HCT116 (cell line): ENCODE measurements at regions not wholly inside any gene's neighbourhood (a gene's known extent, or its start where the extent isn't known, plus 50 kb on each side); places are given as distances from the start of the nearest gene placed in this dataset.

ENCODE experiments used
- ATAC-seq: fragments of 200-7000 bp; cut with Tn5 transposase; 2 replicates; pipeline ENCODE4 v1.9.1; 2020; ENCODE audit warnings: mild to moderate bottlenecking, moderate library complexity
- BruUV-seq: library from RNA; stranded (reverse); fragments of 400-500 nt; replicated peaks from 2 replicates; lab custom pipeline; 2021; lab: Mats Ljungman, UMichigan
- CTCF ChIA-PET: fragments of 300-600 bp; sonication (Branson Sonifier 250); formaldehyde crosslinking; loops from one replicate; lab custom pipeline; 2021; ENCODE audit warnings: antibody characterized with exemption; lab: Charles Lee
- POLR2A ChIA-PET: fragments of 300-600, 350-600 bp; sonication (Branson Sonifier 250); formaldehyde crosslinking; loops from one replicate; lab custom pipeline; 2021; ENCODE audit warnings: antibody characterized with exemption; lab: Charles Lee
- RAD21 ChIA-PET, 2 experiments: fragments of 300-600 bp; sonication (Branson Sonifier 250); formaldehyde crosslinking; loops; one replicate each; lab custom pipeline; 2023; ENCODE audit warnings: low total read pairs in 2 of 2; ENCODE audit not compliant: uncharacterized antibody in 2 of 2, unreplicated experiment in 2 of 2, low non-redundant PET in 1 of 2; lab: Charles Lee
- DNase-seq: peaks from one replicate; pipeline ENCODE4 v3.0.0-alpha.2; 2010; ENCODE audit warnings: low read depth, low spot score
- H2AFZ ChIP-seq: fragments of 200-600 bp; shearing (Covaris generic), sonication (generic); 2 replicates; pipeline ENCODE4 v1.6.1; 2017; ENCODE audit warnings: low read depth, mixed run types, mixed read lengths, antibody characterized with exemption, low read length; ENCODE audit not compliant: poor library complexity, severe bottlenecking
- H3K27ac ChIP-seq: 2 replicates; pipeline ENCODE4 v1.5.1; 2012; ENCODE audit warnings: low read depth, low read length
- H3K27me3 ChIP-seq: fragments of 200-600 bp; sonication (generic); 2 replicates; pipeline ENCODE4 v1.6.1; 2016; ENCODE audit warnings: mixed run types, low read length, mixed read lengths; ENCODE audit not compliant: insufficient read depth
- H3K36me3 ChIP-seq, 2 experiments: fragments of 200-500 bp in 1 of 2; fragments of 200-600 bp in 1 of 2; sonication (Bioruptor generic) in 1 of 2; sonication (generic) in 1 of 2; 2 replicates each; pipeline versions ENCODE4 v1.5.1 to v1.6.1; 2014 to 2016; ENCODE audit warnings: low read length in 2 of 2, inconsistent platforms in 1 of 2, mixed read lengths in 1 of 2, mixed run types in 1 of 2; ENCODE audit not compliant: insufficient read depth in 2 of 2, control insufficient read depth in 1 of 2
- H3K4me1 ChIP-seq, 2 experiments: fragments of 200-600 bp in 1 of 2; sonication (generic) in 1 of 2; 2 replicates each; pipeline versions ENCODE4 v1.5.1 to v1.6.1; 2012 to 2017; ENCODE audit warnings: low read length in 2 of 2, inconsistent platforms in 1 of 2, mild to moderate bottlenecking in 1 of 2, mixed read lengths in 1 of 2, mixed run types in 1 of 2, moderate library complexity in 1 of 2; ENCODE audit not compliant: insufficient read depth in 2 of 2, control insufficient read depth in 1 of 2
- H3K4me2 ChIP-seq: fragments of 200-600 bp; sonication (generic); 2 replicates; pipeline ENCODE4 v1.6.1; 2017; ENCODE audit warnings: mixed run types, low read length, mixed read lengths
- H3K4me3 ChIP-seq, 2 experiments: fragments of 200-600 bp in 1 of 2; sonication (generic) in 1 of 2; replicated peaks in 1 of 2; 2 replicates each; pipeline ENCODE4 v1.5.1; 2011 to 2016; ENCODE audit warnings: low read length in 2 of 2, control low read depth in 1 of 2, low read depth in 1 of 2, mild to moderate bottlenecking in 1 of 2, mixed read lengths in 1 of 2, mixed run types in 1 of 2
- H3K79me2 ChIP-seq: fragments of 200-600 bp; sonication (generic); 2 replicates; pipeline ENCODE4 v1.6.1; 2017; ENCODE audit warnings: mild to moderate bottlenecking, mixed run types, low read length, moderate library complexity, mixed read lengths; ENCODE audit not compliant: insufficient read depth
- H3K9ac ChIP-seq: fragments of 200-600 bp; sonication (generic); 2 replicates; pipeline ENCODE4 v1.6.1; 2016; ENCODE audit warnings: low read length, mixed read lengths
- H3K9me2 ChIP-seq: fragments of 200-600 bp; sonication (generic), shearing (Covaris generic); 2 replicates; pipeline ENCODE4 v1.6.1; 2017; ENCODE audit warnings: mixed run types, mild to moderate bottlenecking, moderate library complexity; ENCODE audit not compliant: insufficient read depth
- H3K9me3 ChIP-seq, 2 experiments: fragments of 200-500 bp in 1 of 2; fragments of 200-600 bp in 1 of 2; sonication (Bioruptor generic) in 1 of 2; sonication (generic) in 1 of 2; 2 replicates each; pipeline ENCODE4 v1.6.1; 2014 to 2017; ENCODE audit warnings: low read length in 2 of 2, mixed read lengths in 2 of 2, inconsistent platforms in 1 of 2, low read depth in 1 of 2, mild to moderate bottlenecking in 1 of 2, mixed run types in 1 of 2, moderate library complexity in 1 of 2; ENCODE audit not compliant: control insufficient read depth in 1 of 2, insufficient read depth in 1 of 2
- H4K20me1 ChIP-seq: fragments of 200-600 bp; sonication (generic), shearing (Covaris generic); 2 replicates; pipeline ENCODE4 v1.6.1; 2017; ENCODE audit warnings: mixed run types, mild to moderate bottlenecking, moderate library complexity; ENCODE audit not compliant: insufficient read depth
- CBX3 ChIP-seq: IDR thresholded peaks from 2 replicates; pipeline ENCODE4 v1.6.1; 2012; ENCODE audit warnings: low read depth
- CEBPB ChIP-seq: IDR thresholded peaks from 2 replicates; pipeline ENCODE4 v1.6.1; 2012; ENCODE audit warnings: low read depth
- CTCF ChIP-seq, 3 experiments: fragments of 200-600 bp in 1 of 3; sonication (generic) in 1 of 3; IDR thresholded peaks in 2 of 3; conservative IDR thresholded peaks in 1 of 3; 2 replicates each; pipeline ENCODE4 v1.5.1; 2012 to 2017; ENCODE audit warnings: low read depth in 2 of 3, low read length in 2 of 3, antibody characterized with exemption in 1 of 3, borderline replicate concordance in 1 of 3, control low read depth in 1 of 3, mild to moderate bottlenecking in 1 of 3, mixed read lengths in 1 of 3, mixed run types in 1 of 3, moderate library complexity in 1 of 3; ENCODE audit not compliant: insufficient read depth in 1 of 3
- EGR1 ChIP-seq: IDR thresholded peaks from 2 replicates; pipeline ENCODE4 v1.6.1; 2012; ENCODE audit warnings: low read depth
- ELF1 ChIP-seq: IDR thresholded peaks from 2 replicates; pipeline ENCODE4 v1.6.1; 2012; ENCODE audit warnings: low read depth, borderline replicate concordance
- EZH2phosphoT487 ChIP-seq: fragments of 200-600 bp; IDR thresholded peaks from 2 replicates; pipeline ENCODE4 v1.6.1; 2018; ENCODE audit warnings: antibody characterized with exemption, borderline replicate concordance
- JUND ChIP-seq: IDR thresholded peaks from 2 replicates; pipeline ENCODE4 v1.6.1; 2012
- MAX ChIP-seq: IDR thresholded peaks from 2 replicates; pipeline ENCODE4 v1.6.1; 2012
- POLR2AphosphoS5 ChIP-seq: IDR thresholded peaks from 2 replicates; pipeline ENCODE4 v1.6.1; 2011; ENCODE audit warnings: mild to moderate bottlenecking, low read depth, low read length, moderate library complexity
- RAD21 ChIP-seq: IDR thresholded peaks from 2 replicates; pipeline ENCODE4 v1.6.1; 2012; ENCODE audit warnings: low read depth, mild to moderate bottlenecking
- REST ChIP-seq: IDR thresholded peaks from 2 replicates; pipeline ENCODE4 v1.6.1; 2012; ENCODE audit warnings: low read depth
- SP1 ChIP-seq: IDR thresholded peaks from 2 replicates; pipeline ENCODE4 v1.6.1; 2012; ENCODE audit warnings: low read depth
- SRF ChIP-seq: IDR thresholded peaks from 2 replicates; pipeline ENCODE4 v1.6.1; 2012; ENCODE audit warnings: low read depth
- TCF7L2 ChIP-seq: IDR thresholded peaks from 2 replicates; pipeline ENCODE4 v1.7.0; 2011; ENCODE audit warnings: borderline replicate concordance, inconsistent platforms; ENCODE audit not compliant: insufficient read depth, insufficient read length; ENCODE audit errors: extremely low read depth
- YY1 ChIP-seq: IDR thresholded peaks from 2 replicates; pipeline ENCODE4 v1.6.1; 2011; ENCODE audit warnings: low read length, low read depth, moderate library complexity, mild to moderate bottlenecking; ENCODE audit not compliant: insufficient replicate concordance; ENCODE audit errors: extremely low read depth
- ZNF274 ChIP-seq: fragments of 200-500 bp; sonication (Bioruptor generic); IDR thresholded peaks from 2 replicates; pipeline ENCODE4 v1.6.1; 2014; ENCODE audit warnings: mild to moderate bottlenecking, low read depth, low read length, inconsistent platforms
- intact Hi-C: fragments of 100-400 bp; cut with micrococcal nuclease; formaldehyde crosslinking; loops from 2 replicates; pipeline ENCODE4 v1.10.0; 2022

GRCh38 chr4:91754716-91755115 is 549.0 kb upstream of the GRID2 start:
- TF ChIP-seq POLR2AphosphoS5: no peak
- TF ChIP-seq, all 23 proteins: peak for 0
- Histone ChIP-seq H3K79me2 (no peaks in the 10 kb centered on the region), H2AFZ (peak overlapping the region; percentile 54), H3K27ac (no peak overlapping the region), H3K9me3 (no peaks in the 10 kb centered on the region), H3K27me3 (no peaks in the 10 kb centered on the region), H3K9ac (no peak overlapping the region), H3K36me3 (no peaks in the 10 kb centered on the region), H3K4me2 (no peak overlapping the region), H3K4me3 (no peak overlapping the region), H3K4me1 (peaks cover 3 to 25% of the 10 kb centered on the region in 2 experiments; a peak in 3 of 4 replicates), H4K20me1 (no peaks in the 10 kb centered on the region), H3K9me2 (no peaks in the 10 kb centered on the region)
- intact Hi-C loops: no loop called here
- BruUV-seq: no TSS peak
- CTCF ChIA-PET: no interaction called here
- POLR2A ChIA-PET: no interaction called here
- no peak for ATAC-seq
- no peak for DNase-seq
- RAD21 ChIA-PET: no interaction called here

GRCh38 chr4:91758487-91758886 is 545.3 kb upstream of the GRID2 start:
- ChIA-PET POLR2A (no interaction called here), RAD21 (no interaction called here), CTCF (no interaction called here)
- H3K27me3 ChIP-seq: no peaks in the 10 kb centered on the region
- no TSS peak for BruUV-seq
- peaks cover under 1% of the 10 kb centered on the region; the same call in 1 of the 2 replicates for H3K9me2 ChIP-seq
- H2AFZ ChIP-seq: peak overlapping the region; percentile 88
- no peak overlapping the region for H3K9ac ChIP-seq
- H3K27ac ChIP-seq: no peak overlapping the region
- H3K4me1 ChIP-seq: peaks cover 3 to 25% of the 10 kb centered on the region in 2 experiments; a peak in 3 of 4 replicates
- peak; percentile 91 for ATAC-seq
- no peaks in the 10 kb centered on the region for H3K9me3 ChIP-seq
- peak overlapping the region; percentile 59 for H3K4me2 ChIP-seq
- DNase-seq: peak; percentile 63
- H4K20me1 ChIP-seq: no peaks in the 10 kb centered on the region
- intact Hi-C loops: no loop called here
- no peaks in the 10 kb centered on the region for H3K36me3 ChIP-seq
- H3K79me2 ChIP-seq: no peaks in the 10 kb centered on the region
- peak overlapping the region in 1 of 2 experiments; percentile 19; a peak in 1 of 4 replicates for H3K4me3 ChIP-seq
- peak; percentile 37; the same call in 1 of the 2 replicates for TF ChIP-seq MAX
- no peak for TF ChIP-seq CTCF (IDR thresholded peaks at IDR 0.05 in 2 of 3, conservative IDR thresholded peaks at IDR 0.05 in 1 of 3; ENCODE audit: borderline replicate concordance in 1 of 3, insufficient read depth in 1 of 3, low read depth in 2 of 3, low read length in 2 of 3)
- TF ChIP-seq SP1: peak; percentile 52
- TF ChIP-seq EZH2phosphoT487: no peak
- TF ChIP-seq YY1: no peak
- TF ChIP-seq ELF1: no peak
- TF ChIP-seq TCF7L2: peak; percentile 50
- peak; percentile 82 for TF ChIP-seq JUND
- no peak for TF ChIP-seq EGR1
- no peak for TF ChIP-seq RAD21
- TF ChIP-seq CEBPB: peak; percentile 43; the same call in 1 of the 2 replicates
- no peak for TF ChIP-seq REST
- no peak for TF ChIP-seq ZNF274
- TF ChIP-seq POLR2AphosphoS5: no peak
- TF ChIP-seq SRF: no peak
- peak; percentile 62; the same call in 1 of the 2 replicates for TF ChIP-seq CBX3
